ENCODE measurements at regions not wholly inside any gene's neighbourhood (a gene's known extent, or its start where the extent isn't known, plus 50 kb on each side); places are given as distances from the start of the nearest gene placed in this dataset.
"Not testable (repeated sequence)": the region's sequence is repeated elsewhere in the genome, so short reads cannot be mapped to it uniquely, and the experiment has no call there.

DNA sequence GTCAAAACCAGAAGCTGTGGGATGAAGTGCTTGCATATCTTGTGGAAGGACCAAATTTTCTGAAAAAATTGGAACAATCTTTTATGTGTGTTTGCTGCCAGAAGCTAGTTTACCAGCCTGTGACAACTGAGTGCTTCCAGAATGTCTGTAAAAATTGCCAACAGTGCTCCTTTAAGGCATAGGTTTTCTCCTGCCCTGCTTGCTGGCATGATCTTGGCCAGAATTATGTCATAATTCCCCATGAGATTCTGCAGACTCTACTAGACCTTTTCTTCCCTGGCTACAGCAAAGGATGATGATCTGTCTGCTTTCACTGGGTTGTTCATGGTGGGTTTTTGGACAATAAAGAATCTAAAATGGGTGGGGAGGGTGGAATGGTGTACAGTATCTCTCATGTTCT is 196.3 kb upstream of the ZCCHC13 start:
- TF ChIP-seq, protein P1, sequence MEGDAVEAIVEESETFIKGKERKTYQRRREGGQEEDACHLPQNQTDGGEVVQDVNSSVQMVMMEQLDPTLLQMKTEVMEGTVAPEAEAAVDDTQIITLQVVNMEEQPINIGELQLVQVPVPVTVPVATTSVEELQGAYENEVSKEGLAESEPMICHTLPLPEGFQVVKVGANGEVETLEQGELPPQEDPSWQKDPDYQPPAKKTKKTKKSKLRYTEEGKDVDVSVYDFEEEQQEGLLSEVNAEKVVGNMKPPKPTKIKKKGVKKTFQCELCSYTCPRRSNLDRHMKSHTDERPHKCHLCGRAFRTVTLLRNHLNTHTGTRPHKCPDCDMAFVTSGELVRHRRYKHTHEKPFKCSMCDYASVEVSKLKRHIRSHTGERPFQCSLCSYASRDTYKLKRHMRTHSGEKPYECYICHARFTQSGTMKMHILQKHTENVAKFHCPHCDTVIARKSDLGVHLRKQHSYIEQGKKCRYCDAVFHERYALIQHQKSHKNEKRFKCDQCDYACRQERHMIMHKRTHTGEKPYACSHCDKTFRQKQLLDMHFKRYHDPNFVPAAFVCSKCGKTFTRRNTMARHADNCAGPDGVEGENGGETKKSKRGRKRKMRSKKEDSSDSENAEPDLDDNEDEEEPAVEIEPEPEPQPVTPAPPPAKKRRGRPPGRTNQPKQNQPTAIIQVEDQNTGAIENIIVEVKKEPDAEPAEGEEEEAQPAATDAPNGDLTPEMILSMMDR (IDR thresholded peaks at IDR 0.05) = no peak

DNA sequence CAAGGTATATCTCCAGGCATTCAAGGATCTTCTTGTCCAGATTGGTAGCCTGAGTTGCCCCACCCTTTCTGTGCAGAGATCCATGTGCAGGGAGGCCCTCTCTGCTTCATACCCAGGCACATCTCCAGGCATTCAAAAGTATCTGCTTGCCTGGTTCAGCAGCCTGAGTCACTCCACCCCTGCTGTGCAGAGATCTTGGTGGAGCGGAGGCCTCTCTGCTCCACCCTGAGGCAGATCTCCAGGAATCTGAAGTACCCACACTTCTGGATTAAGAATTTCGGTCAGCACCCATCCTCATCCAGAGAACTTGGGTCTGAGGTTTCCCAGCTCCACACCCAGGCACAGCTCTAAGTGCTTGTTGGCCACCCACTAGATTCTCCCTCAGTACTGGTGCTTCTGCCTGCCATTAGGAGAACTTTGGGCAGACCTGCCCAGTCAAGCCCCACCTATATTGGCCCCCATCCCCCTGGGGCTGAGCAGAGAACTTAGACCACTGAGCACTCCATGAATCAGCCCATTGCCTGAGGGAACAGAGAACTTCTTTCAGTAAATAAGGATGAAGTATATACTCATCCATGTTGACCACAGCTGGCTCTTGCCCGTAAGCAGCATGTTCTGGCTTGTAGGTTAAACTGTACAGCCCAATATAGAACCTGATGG is 199.5 kb upstream of the ZCCHC13 start:
- Histone ChIP-seq H3K9me3 (no peaks in the 10 kb centered on the region), H3K27ac (no peak overlapping the region), H3K4me3 (ENCODE audit: low read depth in 1 of 2, low read length in 1 of 2) (no peak overlapping the region), H3K4me1 (ENCODE audit: control insufficient read depth in 1 of 2, insufficient read depth in 1 of 2, low read depth in 1 of 2, low read length in 1 of 2) (no peaks in the 10 kb centered on the region), H3K27me3 (no peaks in the 10 kb centered on the region), H3K36me3 (no peaks in the 10 kb centered on the region)
- TF ChIP-seq, protein P1 (IDR thresholded peaks at IDR 0.05) = no peak

More for the DNA sequence above, 196.3 kb upstream of the ZCCHC13 start:
- Histone ChIP-seq H3K9me3 (no peaks in the 10 kb centered on the region), H3K36me3 (no peaks in the 10 kb centered on the region), H3K4me1 (ENCODE audit: control insufficient read depth in 1 of 2, insufficient read depth in 1 of 2, low read depth in 1 of 2, low read length in 1 of 2) (no peaks in the 10 kb centered on the region), H3K4me3 (ENCODE audit: low read depth in 1 of 2, low read length in 1 of 2) (no peak overlapping the region), H3K27ac (no peak overlapping the region), H3K27me3 (no peaks in the 10 kb centered on the region)

DNA sequence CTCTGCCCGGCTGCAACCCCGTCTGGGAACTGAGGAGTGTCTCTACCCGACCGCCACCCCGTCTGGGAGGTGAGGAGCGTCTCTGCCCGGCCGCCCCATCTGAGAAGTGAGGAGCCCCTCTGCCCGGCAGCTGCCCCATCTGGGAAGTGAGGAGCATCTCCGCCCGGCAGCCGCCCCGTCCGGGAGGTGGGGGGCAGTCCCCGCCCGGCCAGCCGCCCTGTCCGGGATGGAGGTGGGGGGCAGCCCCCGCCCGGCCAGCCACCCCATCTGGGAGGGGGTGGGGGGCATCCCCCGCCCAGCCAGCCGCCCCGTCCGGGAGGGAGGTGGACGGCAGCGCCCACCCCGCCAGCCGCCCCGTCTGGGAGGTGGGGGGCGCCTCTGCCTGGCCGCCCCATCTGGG is 205.6 kb upstream of the ZCCHC13 start:
- not testable (repeated sequence) for H3K4me3 ChIP-seq (ENCODE audit: low read depth in 1 of 2, low read length in 1 of 2); H3K4me1 ChIP-seq (ENCODE audit: control insufficient read depth in 1 of 2, insufficient read depth in 1 of 2, low read depth in 1 of 2, low read length in 1 of 2); H3K36me3 ChIP-seq; H3K27me3 ChIP-seq; H3K9me3 ChIP-seq; H3K27ac ChIP-seq

DNA sequence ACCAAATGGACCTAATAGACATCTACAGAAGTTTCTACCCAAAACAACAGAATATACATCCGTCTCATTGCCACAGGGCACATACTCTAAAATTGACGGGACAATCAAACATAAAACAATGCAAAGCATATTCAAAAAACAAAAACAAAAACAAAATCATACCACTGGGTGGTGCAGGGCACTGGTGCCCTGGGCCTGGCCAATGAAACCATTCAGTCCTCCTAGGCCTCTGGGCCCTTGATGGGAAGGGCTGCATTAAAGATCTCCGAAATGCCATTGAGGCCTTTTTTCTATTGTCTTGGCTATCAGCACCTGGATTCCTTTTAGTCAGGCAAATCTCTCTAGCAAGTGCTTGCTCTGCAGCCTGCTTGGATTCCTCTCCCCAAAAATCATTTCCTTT is 213.9 kb upstream of the ZCCHC13 start:
- Histone ChIP-seq H3K36me3 (no peaks in the 10 kb centered on the region), H3K4me1 (ENCODE audit: control insufficient read depth in 1 of 2, insufficient read depth in 1 of 2, low read depth in 1 of 2, low read length in 1 of 2) (no peaks in the 10 kb centered on the region), H3K9me3 (no peaks in the 10 kb centered on the region), H3K4me3 (ENCODE audit: low read depth in 1 of 2, low read length in 1 of 2) (no peak overlapping the region), H3K27me3 (no peaks in the 10 kb centered on the region), H3K27ac (no peak overlapping the region)
- TF ChIP-seq, protein P1 (IDR thresholded peaks at IDR 0.05) = no peak

DNA sequence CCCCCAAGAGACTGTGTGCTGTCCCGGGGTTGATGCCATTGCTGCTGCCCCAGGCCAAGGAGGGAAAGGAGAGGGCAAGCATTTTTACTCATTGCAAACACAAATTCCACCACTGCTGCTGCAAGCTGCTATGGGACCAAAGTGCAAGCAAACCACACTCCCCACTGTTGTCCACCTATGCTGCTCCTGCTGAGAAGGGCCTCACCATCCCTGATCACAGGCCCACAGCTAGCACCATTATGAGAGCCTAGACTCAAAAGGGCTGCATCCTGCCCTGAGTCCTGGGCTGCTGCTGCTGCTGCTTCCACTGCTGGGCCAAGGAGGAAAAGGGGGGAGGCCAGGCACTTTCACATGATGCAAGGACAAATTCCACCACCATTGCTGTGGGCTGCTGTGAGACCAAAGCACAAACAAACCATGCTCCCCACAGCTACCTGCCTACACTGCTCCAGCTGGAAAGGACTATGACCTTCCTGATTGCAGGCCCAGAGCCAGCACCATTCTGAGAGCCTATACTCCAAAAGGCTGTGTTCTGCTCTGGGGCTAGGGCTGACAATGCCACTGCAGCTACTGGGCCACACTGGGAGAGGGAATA is 218.2 kb upstream of the ZCCHC13 start:
- H3K27me3 ChIP-seq = no peaks in the 10 kb centered on the region
- H3K4me1 ChIP-seq (ENCODE audit: control insufficient read depth in 1 of 2, insufficient read depth in 1 of 2, low read depth in 1 of 2, low read length in 1 of 2) = no peaks in the 10 kb centered on the region
- TF ChIP-seq, protein P1 (IDR thresholded peaks at IDR 0.05) = no peak
- no peaks in the 10 kb centered on the region for H3K9me3 ChIP-seq
- no peaks in the 10 kb centered on the region for H3K36me3 ChIP-seq
- H3K27ac ChIP-seq = no peak overlapping the region
- no peak overlapping the region for H3K4me3 ChIP-seq (ENCODE audit: low read depth in 1 of 2, low read length in 1 of 2)

DNA sequence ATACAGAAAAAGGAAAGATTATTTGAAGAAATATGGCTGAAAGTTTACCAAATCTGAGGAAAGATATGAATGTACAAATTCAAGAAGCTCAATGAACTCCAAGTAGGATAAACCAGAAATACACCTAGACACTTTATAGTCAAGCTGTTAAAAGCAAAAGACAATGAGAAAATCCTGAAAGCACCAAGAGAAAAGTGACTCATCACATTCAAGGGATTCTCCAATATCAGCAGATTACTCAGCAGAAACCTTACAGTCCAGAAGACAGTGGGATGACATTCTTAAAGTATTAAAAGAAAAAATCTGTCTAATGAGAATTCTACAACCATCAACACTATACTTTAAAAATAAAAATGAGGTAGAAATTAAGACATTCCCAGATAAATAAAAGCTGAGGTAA is 223.8 kb upstream of the ZCCHC13 start:
- TF ChIP-seq, protein P1 (IDR thresholded peaks at IDR 0.05) = no peak
- Histone ChIP-seq H3K9me3 (no peaks in the 10 kb centered on the region), H3K4me3 (ENCODE audit: low read depth in 1 of 2, low read length in 1 of 2) (no peak overlapping the region), H3K4me1 (ENCODE audit: control insufficient read depth in 1 of 2, insufficient read depth in 1 of 2, low read depth in 1 of 2, low read length in 1 of 2) (no peaks in the 10 kb centered on the region), H3K36me3 (no peaks in the 10 kb centered on the region), H3K27ac (no peak overlapping the region), H3K27me3 (no peaks in the 10 kb centered on the region)
